CD4-positive, alpha-beta T cell (primary cell): ENCODE measurements at regions not wholly inside any gene's neighbourhood (a gene's known extent, or its start where the extent isn't known, plus 50 kb on each side); places are given as distances from the start of the nearest gene placed in this dataset.

Experiments
- ATAC-seq: fragments of 200-7000 bp; cut with Tn5 transposase; one replicate; pipeline ENCODE4 v1.10.0; 2022; ENCODE audit warnings: mild to moderate bottlenecking; ENCODE audit not compliant: poor library complexity
- CTCF ChIA-PET: fragments of 350-600 bp; sonication (Branson Sonifier 250); formaldehyde crosslinking; loops from one replicate; lab custom pipeline; 2021; ENCODE audit warnings: antibody characterized with exemption, inconsistent platforms; lab: Charles Lee
- POLR2A ChIA-PET: fragments of 350-600 bp; sonication (Branson Sonifier 250); formaldehyde crosslinking; loops from one replicate; lab custom pipeline; 2021; ENCODE audit warnings: antibody characterized with exemption, inconsistent platforms; lab: Charles Lee
- DNase-seq, 14 experiments: peaks; one replicate each; pipeline ENCODE4 v3.0.0-alpha.2; 2013 to 2020; ENCODE audit warnings: mixed read lengths in 2 of 14
- H3K27ac ChIP-seq, 2 donors: one replicate each; pipeline versions ENCODE4 v1.5.1 to v1.7.0; 2013; ENCODE audit warnings: low read length in 2 of 2, low read depth in 1 of 2, mild to moderate bottlenecking in 1 of 2
- H3K27me3 ChIP-seq, 2 experiments: 1 replicate in 1 of 2; 2 replicates in 1 of 2; pipeline versions ENCODE4 v1.6.1 to v1.7.0; 2013; ENCODE audit warnings: low read length in 2 of 2, control low read depth in 1 of 2, mild to moderate bottlenecking in 1 of 2, moderate library complexity in 1 of 2; ENCODE audit not compliant: insufficient read depth in 2 of 2, control insufficient read depth in 1 of 2
- H3K36me3 ChIP-seq: one replicate; pipeline ENCODE4 v1.6.1; 2013; ENCODE audit warnings: low read length, control low read depth; ENCODE audit not compliant: insufficient read depth
- H3K4me1 ChIP-seq: one replicate; pipeline ENCODE4 v1.6.1; 2013; ENCODE audit warnings: low read length, control low read depth; ENCODE audit not compliant: insufficient read depth
- H3K4me3 ChIP-seq: one replicate; pipeline ENCODE4 v1.5.1; 2013; ENCODE audit warnings: mild to moderate bottlenecking, low read length, moderate library complexity
- H3K9me3 ChIP-seq, 2 experiments: 1 replicate in 1 of 2; 2 replicates in 1 of 2; pipeline versions ENCODE4 v1.6.1 to v1.7.0; 2013; ENCODE audit warnings: low read length in 2 of 2, mild to moderate bottlenecking in 2 of 2, control low read depth in 1 of 2, moderate library complexity in 1 of 2; ENCODE audit not compliant: control insufficient read depth in 1 of 2, insufficient read depth in 1 of 2
- H3K27ac Mint-ChIP-seq: one replicate; pipeline ENCODE4 v1.8.0; 2020; ENCODE audit warnings: mixed read lengths
- H3K27me3 Mint-ChIP-seq: one replicate; pipeline ENCODE4 v1.8.0; 2021; ENCODE audit warnings: mixed read lengths
- H3K36me3 Mint-ChIP-seq: one replicate; pipeline ENCODE4 v1.8.0; 2021; ENCODE audit warnings: low read depth, mixed read lengths
- H3K4me1 Mint-ChIP-seq: one replicate; pipeline ENCODE4 v1.8.0; 2021; ENCODE audit warnings: low read depth, mixed read lengths
- H3K4me3 Mint-ChIP-seq: one replicate; pipeline ENCODE4 v1.8.0; 2020; ENCODE audit warnings: mild to moderate bottlenecking, mixed read lengths
- H3K9me3 Mint-ChIP-seq: one replicate; pipeline ENCODE4 v1.8.0; 2020; ENCODE audit warnings: mixed read lengths
- CTCF ChIP-seq: fragments of 200-600 bp; IDR thresholded peaks from one replicate; pipeline ENCODE4 v1.8.0; 2022; ENCODE audit warnings: antibody characterized with exemption, mild to moderate bottlenecking
- intact Hi-C, 2 experiments: fragments of 100-400 bp; cut with DNase I in 1 of 2; cut with micrococcal nuclease in 1 of 2; formaldehyde crosslinking; loops; one replicate each; pipeline versions ENCODE4 v1.15.1 to v1.9.0; 2023 to 2025; cut with DNase I, micrococcal nuclease

- H3K9me3 Mint-ChIP-seq: no peaks in the 10 kb centered on the region
- H3K36me3 Mint-ChIP-seq: no peaks in the 10 kb centered on the region
- no peak overlapping the region for H3K27ac Mint-ChIP-seq
- Histone ChIP-seq H3K27ac (no peak overlapping the region), H3K9me3 (no peaks in the 10 kb centered on the region), H3K4me3 (no peak overlapping the region), H3K4me1 (no peaks in the 10 kb centered on the region), H3K27me3 (no peaks in the 10 kb centered on the region), H3K36me3 (no peaks in the 10 kb centered on the region)
- no peak for ATAC-seq
- CTCF ChIA-PET: no interaction called here
- no peak for DNase-seq
- intact Hi-C loops: no loop called here
- TF ChIP-seq CTCF: no peak
- no peaks in the 10 kb centered on the region for H3K4me1 Mint-ChIP-seq
- no peak overlapping the region for H3K4me3 Mint-ChIP-seq
- POLR2A ChIA-PET: no interaction called here
- peaks cover 26% of the 10 kb centered on the region for H3K27me3 Mint-ChIP-seq
Observed at GRCh38 chr5:39497322-39497721, 72.5 kb upstream of the DAB2 start.

GRCh38 chr5:39495227-39495626 is 70.4 kb upstream of the DAB2 start:
- H3K27ac Mint-ChIP-seq: no peak overlapping the region

GRCh38 chr5:39494534-39494933 is 69.8 kb upstream of the DAB2 start:
- H3K9me3 Mint-ChIP-seq: peaks cover 3% of the 10 kb centered on the region
- H3K27ac ChIP-seq: no peak overlapping the region
- no peaks in the 10 kb centered on the region for H3K36me3 ChIP-seq
- H3K4me1 ChIP-seq: no peaks in the 10 kb centered on the region
- no peak for ATAC-seq
- no peaks in the 10 kb centered on the region for H3K4me1 Mint-ChIP-seq
- no peak for DNase-seq
- H3K27me3 Mint-ChIP-seq: peaks cover 15% of the 10 kb centered on the region
- peaks cover 0 to 12% of the 10 kb centered on the region in 2 experiments for H3K9me3 ChIP-seq
- H3K27me3 ChIP-seq: no peaks in the 10 kb centered on the region
- TF ChIP-seq CTCF: no peak
- no peak overlapping the region for H3K27ac Mint-ChIP-seq
- CTCF ChIA-PET: interaction anchor here (0.6 kb wide), 1 partner anchor 318 kb away, joined by 3 read pairs; no protein-coding TSS in a partner anchor
- POLR2A ChIA-PET: no interaction called here
- H3K4me3 ChIP-seq: no peak overlapping the region
- H3K36me3 Mint-ChIP-seq: no peaks in the 10 kb centered on the region
- no peak overlapping the region for H3K4me3 Mint-ChIP-seq
- intact Hi-C loops: no loop called here

More at GRCh38 chr5:39495227-39495626, 70.4 kb upstream of the DAB2 start:
- Mint-ChIP-seq H3K4me1 (no peaks in the 10 kb centered on the region), H3K27me3 (peaks cover 19% of the 10 kb centered on the region), H3K36me3 (no peaks in the 10 kb centered on the region), H3K4me3 (no peak overlapping the region), H3K9me3 (peaks cover 3% of the 10 kb centered on the region)
- intact Hi-C loops: no loop called here
- Histone ChIP-seq H3K4me3 (no peak overlapping the region), H3K36me3 (no peaks in the 10 kb centered on the region), H3K27ac (no peak overlapping the region), H3K4me1 (no peaks in the 10 kb centered on the region), H3K27me3 (no peaks in the 10 kb centered on the region), H3K9me3 (peaks cover 0 to 6% of the 10 kb centered on the region in 2 experiments)
- no peak for TF ChIP-seq CTCF
- no peak for ATAC-seq
- ChIA-PET CTCF (no interaction called here), POLR2A (no interaction called here)
- DNase-seq: no peak
